ENCODE measurements at regions not wholly inside any gene's neighbourhood (a gene's known extent, or its start where the extent isn't known, plus 50 kb on each side); places are given as distances from the start of the nearest gene placed in this dataset.

DNA sequence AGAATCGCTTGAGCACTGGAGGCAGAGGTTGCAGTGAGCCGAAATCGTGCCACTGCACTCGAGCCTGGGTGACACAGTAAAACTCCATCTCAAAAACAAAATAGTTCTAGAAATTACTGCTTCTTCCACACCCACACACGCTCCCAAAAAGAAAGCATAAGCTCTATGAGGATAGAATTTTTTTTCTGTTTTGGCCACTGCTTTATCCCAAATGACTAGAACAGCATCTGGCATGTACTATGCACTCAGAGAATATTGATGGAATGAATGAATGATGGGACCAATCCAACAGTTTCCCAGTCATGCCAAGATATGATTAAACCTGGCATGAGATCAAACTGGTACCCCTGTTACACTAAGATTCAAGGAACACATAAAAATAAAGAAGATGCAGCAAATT, 455.4 kb upstream of the CHAC2 start:
- no peak overlapping the region for H3K9ac ChIP-seq (ENCODE audit: low read length in 5 of 5)
- no peaks in the 10 kb centered on the region for H3K9me3 ChIP-seq (ENCODE audit: control insufficient read depth in 5 of 5, low read length in 5 of 5)
- no peaks in the 10 kb centered on the region for H3K4me1 ChIP-seq (ENCODE audit: control insufficient read depth in 5 of 5, insufficient read depth in 5 of 5, low read length in 5 of 5)
- H3K36me3 ChIP-seq (ENCODE audit: control insufficient read depth in 5 of 5, insufficient read depth in 5 of 5, low read length in 5 of 5): no peaks in the 10 kb centered on the region
- no peak overlapping the region for H3K4me3 ChIP-seq (ENCODE audit: low read depth in 1 of 5, low read length in 5 of 5)
- H3K27ac ChIP-seq (ENCODE audit: low read depth, low read length): no peak overlapping the region
- no peaks in the 10 kb centered on the region for H3K27me3 ChIP-seq (ENCODE audit: control insufficient read depth in 5 of 5, insufficient read depth in 4 of 5, low read length in 5 of 5)

DNA sequence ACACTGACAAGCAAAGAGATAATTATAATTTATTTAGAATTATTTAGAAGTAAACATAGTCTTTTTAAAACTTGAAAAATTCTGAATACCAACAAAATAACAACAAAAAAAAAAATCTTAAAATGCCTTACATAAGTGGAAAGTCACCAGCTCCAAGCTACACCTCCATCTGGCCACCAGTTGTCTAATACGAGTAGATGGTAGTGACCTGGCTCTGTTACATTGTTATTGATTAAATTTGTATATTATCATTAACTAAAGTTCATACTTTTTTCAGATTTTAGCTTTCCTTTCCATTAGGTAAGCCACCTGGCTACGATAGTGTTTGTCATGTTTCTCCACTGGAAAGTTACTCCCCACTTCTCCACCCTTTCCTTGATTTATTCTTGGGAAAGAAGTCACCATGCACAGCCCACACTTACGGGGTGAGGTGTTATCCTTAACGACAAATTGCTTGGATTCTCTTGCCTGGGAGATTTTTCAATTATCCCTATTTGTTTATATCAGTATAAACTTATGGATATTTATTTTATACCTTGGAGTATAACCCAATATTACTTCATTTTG, 464.5 kb upstream of the CHAC2 start:
- Histone ChIP-seq H3K9me3 (ENCODE audit: control insufficient read depth in 5 of 5, low read length in 5 of 5) (no peaks in the 10 kb centered on the region), H3K4me3 (ENCODE audit: low read depth in 1 of 5, low read length in 5 of 5) (no peak overlapping the region), H3K36me3 (ENCODE audit: control insufficient read depth in 5 of 5, insufficient read depth in 5 of 5, low read length in 5 of 5) (no peaks in the 10 kb centered on the region), H3K27ac (ENCODE audit: low read depth, low read length) (no peak overlapping the region), H3K4me1 (ENCODE audit: control insufficient read depth in 5 of 5, insufficient read depth in 5 of 5, low read length in 5 of 5) (no peaks in the 10 kb centered on the region), H3K9ac (ENCODE audit: low read length in 5 of 5) (no peak overlapping the region), H3K27me3 (ENCODE audit: control insufficient read depth in 5 of 5, insufficient read depth in 4 of 5, low read length in 5 of 5) (no peaks in the 10 kb centered on the region)

DNA sequence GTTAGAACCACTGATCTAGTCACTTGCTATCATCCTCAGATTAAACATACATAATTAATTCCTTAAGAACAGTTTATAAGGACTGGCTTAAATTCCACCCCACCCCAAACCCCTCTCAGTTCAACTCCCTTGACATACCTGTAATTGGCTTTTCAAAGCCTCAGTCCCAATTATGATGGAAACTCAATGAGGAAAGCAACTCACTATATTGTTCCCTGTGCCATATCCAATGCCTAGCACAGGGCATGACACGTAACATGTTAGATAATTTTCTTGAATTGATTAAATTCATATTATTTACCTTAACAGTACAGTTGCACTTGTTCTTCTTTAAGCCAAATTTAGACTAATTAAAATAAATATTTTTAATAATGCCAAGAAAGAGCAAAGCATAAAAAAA, 465.1 kb upstream of the CHAC2 start:
- Histone ChIP-seq H3K9me3 (ENCODE audit: control insufficient read depth in 5 of 5, low read length in 5 of 5) (no peaks in the 10 kb centered on the region), H3K4me1 (ENCODE audit: control insufficient read depth in 5 of 5, insufficient read depth in 5 of 5, low read length in 5 of 5) (no peaks in the 10 kb centered on the region), H3K4me3 (ENCODE audit: low read depth in 1 of 5, low read length in 5 of 5) (no peak overlapping the region), H3K36me3 (ENCODE audit: control insufficient read depth in 5 of 5, insufficient read depth in 5 of 5, low read length in 5 of 5) (no peaks in the 10 kb centered on the region), H3K9ac (ENCODE audit: low read length in 5 of 5) (no peak overlapping the region), H3K27me3 (ENCODE audit: control insufficient read depth in 5 of 5, insufficient read depth in 4 of 5, low read length in 5 of 5) (no peaks in the 10 kb centered on the region), H3K27ac (ENCODE audit: low read depth, low read length) (no peak overlapping the region)

DNA sequence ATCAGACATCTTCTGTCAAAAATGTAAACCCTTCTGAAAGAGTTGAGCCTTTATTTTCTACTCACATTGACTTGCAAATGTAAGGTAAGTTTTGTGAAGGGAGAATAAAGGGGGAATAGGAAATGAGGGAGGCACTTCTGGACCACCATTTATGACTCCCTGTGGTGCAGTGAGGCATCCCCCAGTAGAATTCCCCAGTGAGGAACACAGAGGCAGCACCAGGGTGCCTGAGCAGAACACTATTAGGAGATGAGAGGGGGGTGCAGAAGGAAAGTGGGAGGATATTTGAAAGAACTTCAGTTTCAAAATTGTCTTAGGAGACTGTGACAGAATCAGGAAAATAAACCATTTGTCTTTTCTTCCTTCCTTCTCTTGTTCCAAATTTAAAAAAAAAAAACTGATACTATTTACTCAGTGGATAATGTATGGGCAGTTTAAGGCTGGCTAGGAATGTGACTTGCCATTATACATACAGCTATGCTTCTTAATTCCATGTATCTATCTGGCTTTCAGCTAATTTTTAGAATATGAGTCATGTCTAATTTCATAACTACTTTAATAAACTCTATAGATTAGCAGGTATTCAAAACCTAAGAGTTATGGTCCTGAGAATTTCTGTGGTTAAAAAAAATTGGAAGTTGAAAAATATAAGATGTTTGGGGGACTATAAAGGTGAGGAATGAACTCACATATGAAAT, 478.1 kb upstream of the CHAC2 start:
- H3K27me3 ChIP-seq (ENCODE audit: control insufficient read depth in 5 of 5, insufficient read depth in 4 of 5, low read length in 5 of 5): no peaks in the 10 kb centered on the region
- H3K4me3 ChIP-seq (ENCODE audit: low read depth in 1 of 5, low read length in 5 of 5): no peak overlapping the region
- no peak overlapping the region for H3K27ac ChIP-seq (ENCODE audit: low read depth, low read length)
- no peaks in the 10 kb centered on the region for H3K9me3 ChIP-seq (ENCODE audit: control insufficient read depth in 5 of 5, low read length in 5 of 5)
- H3K9ac ChIP-seq (ENCODE audit: low read length in 5 of 5): no peak overlapping the region
- H3K36me3 ChIP-seq (ENCODE audit: control insufficient read depth in 5 of 5, insufficient read depth in 5 of 5, low read length in 5 of 5): no peaks in the 10 kb centered on the region
- H3K4me1 ChIP-seq (ENCODE audit: control insufficient read depth in 5 of 5, insufficient read depth in 5 of 5, low read length in 5 of 5): no peaks in the 10 kb centered on the region

DNA sequence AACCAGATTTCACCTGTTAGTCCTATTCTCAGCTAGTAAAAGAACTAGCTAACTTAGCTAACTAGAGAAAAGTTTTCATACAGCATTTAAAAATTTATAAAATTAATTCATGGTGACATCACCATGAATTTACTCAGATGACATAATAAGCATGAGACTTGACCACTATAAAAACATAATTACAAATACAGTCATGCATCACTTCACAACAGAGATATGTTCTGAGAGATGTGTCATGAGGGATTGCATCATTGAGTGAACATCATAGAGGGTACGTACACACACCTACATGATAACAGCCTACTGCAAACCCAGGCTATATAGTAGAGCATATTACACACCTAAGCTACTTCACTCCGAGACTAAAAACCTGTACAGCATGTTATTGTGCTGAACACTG, 481.3 kb upstream of the CHAC2 start:
- Histone ChIP-seq H3K27me3 (ENCODE audit: control insufficient read depth in 5 of 5, insufficient read depth in 4 of 5, low read length in 5 of 5) (no peaks in the 10 kb centered on the region), H3K9ac (ENCODE audit: low read length in 5 of 5) (no peak overlapping the region), H3K36me3 (ENCODE audit: control insufficient read depth in 5 of 5, insufficient read depth in 5 of 5, low read length in 5 of 5) (no peaks in the 10 kb centered on the region), H3K9me3 (ENCODE audit: control insufficient read depth in 5 of 5, low read length in 5 of 5) (no peaks in the 10 kb centered on the region), H3K4me3 (ENCODE audit: low read depth in 1 of 5, low read length in 5 of 5) (no peak overlapping the region), H3K27ac (ENCODE audit: low read depth, low read length) (no peak overlapping the region), H3K4me1 (ENCODE audit: control insufficient read depth in 5 of 5, insufficient read depth in 5 of 5, low read length in 5 of 5) (no peaks in the 10 kb centered on the region)

DNA sequence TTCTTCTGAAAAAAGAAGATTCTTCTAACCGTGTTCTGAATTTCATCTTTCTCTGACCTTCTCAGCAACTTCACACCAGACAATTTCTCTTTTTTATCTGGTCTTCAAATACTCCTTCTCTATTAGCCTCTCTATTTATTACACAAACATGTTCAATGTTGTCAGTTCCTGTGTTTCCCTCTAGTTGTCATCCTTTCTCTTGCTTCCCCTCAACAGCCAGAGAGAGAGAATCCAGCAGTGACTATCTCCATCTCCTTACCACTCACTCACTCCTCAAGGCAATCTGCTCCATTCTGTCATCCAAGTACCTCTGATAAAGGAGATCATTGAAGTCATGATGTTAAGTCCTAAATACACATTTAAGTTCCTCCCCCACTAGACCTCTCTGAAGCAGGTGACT, 491.9 kb upstream of the CHAC2 start:
- Histone ChIP-seq H3K9ac (ENCODE audit: low read length in 5 of 5) (no peak overlapping the region), H3K4me1 (ENCODE audit: control insufficient read depth in 5 of 5, insufficient read depth in 5 of 5, low read length in 5 of 5) (no peaks in the 10 kb centered on the region)

DNA sequence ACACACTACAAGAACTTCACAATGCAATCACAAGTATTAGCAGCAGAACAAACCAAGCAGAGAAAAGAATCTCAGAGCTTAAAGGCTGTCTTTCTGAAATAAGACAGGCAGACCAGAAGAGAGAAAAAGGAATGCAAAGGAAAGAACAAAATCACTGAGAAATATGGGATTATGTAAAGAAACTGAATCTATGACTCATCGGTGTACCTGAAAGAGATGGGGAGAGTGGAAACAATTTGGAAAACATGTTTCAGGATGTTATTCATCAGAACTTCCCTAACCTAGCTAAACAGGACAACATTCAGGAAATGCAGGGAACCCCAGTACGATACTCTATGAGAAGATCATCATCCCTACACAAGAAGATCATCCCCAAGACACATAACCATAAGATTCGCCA, 499.0 kb upstream of the CHAC2 start:
- no peak overlapping the region for H3K27ac ChIP-seq (ENCODE audit: low read depth, low read length)
- H3K4me3 ChIP-seq (ENCODE audit: low read depth in 1 of 5, low read length in 5 of 5): no peak overlapping the region
- H3K9ac ChIP-seq (ENCODE audit: low read length in 5 of 5): no peak overlapping the region
- no peaks in the 10 kb centered on the region for H3K4me1 ChIP-seq (ENCODE audit: control insufficient read depth in 5 of 5, insufficient read depth in 5 of 5, low read length in 5 of 5)
- no peaks in the 10 kb centered on the region for H3K27me3 ChIP-seq (ENCODE audit: control insufficient read depth in 5 of 5, insufficient read depth in 4 of 5, low read length in 5 of 5)
- H3K9me3 ChIP-seq (ENCODE audit: control insufficient read depth in 5 of 5, low read length in 5 of 5): no peaks in the 10 kb centered on the region
- no peaks in the 10 kb centered on the region for H3K36me3 ChIP-seq (ENCODE audit: control insufficient read depth in 5 of 5, insufficient read depth in 5 of 5, low read length in 5 of 5)

More for the DNA sequence above, 491.9 kb upstream of the CHAC2 start:
- Histone ChIP-seq H3K9me3 (ENCODE audit: control insufficient read depth in 5 of 5, low read length in 5 of 5) (no peaks in the 10 kb centered on the region), H3K4me3 (ENCODE audit: low read depth in 1 of 5, low read length in 5 of 5) (no peak overlapping the region), H3K27ac (ENCODE audit: low read depth, low read length) (no peak overlapping the region), H3K27me3 (ENCODE audit: control insufficient read depth in 5 of 5, insufficient read depth in 4 of 5, low read length in 5 of 5) (no peaks in the 10 kb centered on the region), H3K36me3 (ENCODE audit: control insufficient read depth in 5 of 5, insufficient read depth in 5 of 5, low read length in 5 of 5) (no peaks in the 10 kb centered on the region)

DNA sequence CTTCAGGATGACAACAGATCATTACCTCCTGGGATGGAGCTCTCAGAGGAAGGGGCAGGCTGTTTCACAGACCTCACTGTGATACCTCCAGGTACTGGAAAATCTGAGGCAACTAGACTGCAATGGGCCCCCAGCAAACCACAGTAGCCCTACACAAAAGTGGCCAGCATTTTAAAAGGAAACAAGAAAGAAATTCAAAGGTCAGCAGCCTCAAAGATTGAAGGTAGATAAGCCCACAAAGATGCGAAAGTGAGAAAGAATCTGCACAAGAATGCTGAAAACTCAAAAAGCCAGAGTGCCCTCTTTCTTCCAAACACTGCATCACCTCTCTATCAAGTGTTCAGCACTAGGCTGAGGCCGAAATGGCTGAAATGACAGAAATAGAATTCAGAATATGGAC, 499.5 kb upstream of the CHAC2 start:
- H3K4me3 ChIP-seq (ENCODE audit: low read depth in 1 of 5, low read length in 5 of 5): no peak overlapping the region
- H3K9me3 ChIP-seq (ENCODE audit: control insufficient read depth in 5 of 5, low read length in 5 of 5): no peaks in the 10 kb centered on the region
- H3K36me3 ChIP-seq (ENCODE audit: control insufficient read depth in 5 of 5, insufficient read depth in 5 of 5, low read length in 5 of 5): no peaks in the 10 kb centered on the region
- H3K27ac ChIP-seq (ENCODE audit: low read depth, low read length): no peak overlapping the region
- no peaks in the 10 kb centered on the region for H3K4me1 ChIP-seq (ENCODE audit: control insufficient read depth in 5 of 5, insufficient read depth in 5 of 5, low read length in 5 of 5)
- no peaks in the 10 kb centered on the region for H3K27me3 ChIP-seq (ENCODE audit: control insufficient read depth in 5 of 5, insufficient read depth in 4 of 5, low read length in 5 of 5)
- H3K9ac ChIP-seq (ENCODE audit: low read length in 5 of 5): no peak overlapping the region

DNA sequence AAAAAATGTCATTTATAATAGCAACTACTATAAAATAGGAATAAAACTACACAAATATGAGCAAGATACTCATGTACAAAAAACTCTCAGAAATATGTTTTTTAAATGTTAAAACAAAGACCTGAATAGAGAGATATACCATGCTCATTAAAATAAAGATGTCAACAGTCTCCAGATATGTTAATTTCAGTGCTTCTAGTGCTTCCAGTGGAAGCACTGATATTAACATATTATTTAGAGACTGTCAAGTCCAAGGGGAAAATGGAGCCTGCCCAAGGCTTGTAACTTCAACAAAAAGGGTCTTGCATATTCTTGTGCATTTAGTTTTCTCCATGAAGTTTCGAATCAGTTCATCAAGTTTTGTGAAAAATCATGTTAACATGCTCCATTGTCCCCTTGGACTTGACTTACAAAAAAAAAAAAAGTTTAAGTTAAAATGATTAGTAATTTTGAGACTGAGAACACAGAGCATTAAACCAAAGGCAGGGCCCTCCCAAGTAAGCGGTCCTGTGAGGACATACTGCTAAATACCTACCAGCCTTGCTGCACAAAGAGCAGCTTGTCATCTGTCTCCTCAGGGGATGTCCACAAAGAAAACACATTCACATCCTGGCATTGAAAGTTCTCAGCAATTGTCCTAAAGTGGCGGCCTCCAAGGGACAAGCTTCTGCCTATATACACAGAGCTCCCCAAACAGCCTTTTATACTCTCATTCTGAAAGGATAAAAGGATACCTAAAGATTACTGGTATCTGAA, 501.9 kb upstream of the CHAC2 start:
- Histone ChIP-seq H3K27me3 (ENCODE audit: control insufficient read depth in 5 of 5, insufficient read depth in 4 of 5, low read length in 5 of 5) (no peaks in the 10 kb centered on the region), H3K36me3 (ENCODE audit: control insufficient read depth in 5 of 5, insufficient read depth in 5 of 5, low read length in 5 of 5) (no peaks in the 10 kb centered on the region), H3K4me1 (ENCODE audit: control insufficient read depth in 5 of 5, insufficient read depth in 5 of 5, low read length in 5 of 5) (no peaks in the 10 kb centered on the region), H3K9me3 (ENCODE audit: control insufficient read depth in 5 of 5, low read length in 5 of 5) (no peaks in the 10 kb centered on the region), H3K4me3 (ENCODE audit: low read depth in 1 of 5, low read length in 5 of 5) (no peak overlapping the region), H3K27ac (ENCODE audit: low read depth, low read length) (no peak overlapping the region), H3K9ac (ENCODE audit: low read length in 5 of 5) (no peak overlapping the region)

DNA sequence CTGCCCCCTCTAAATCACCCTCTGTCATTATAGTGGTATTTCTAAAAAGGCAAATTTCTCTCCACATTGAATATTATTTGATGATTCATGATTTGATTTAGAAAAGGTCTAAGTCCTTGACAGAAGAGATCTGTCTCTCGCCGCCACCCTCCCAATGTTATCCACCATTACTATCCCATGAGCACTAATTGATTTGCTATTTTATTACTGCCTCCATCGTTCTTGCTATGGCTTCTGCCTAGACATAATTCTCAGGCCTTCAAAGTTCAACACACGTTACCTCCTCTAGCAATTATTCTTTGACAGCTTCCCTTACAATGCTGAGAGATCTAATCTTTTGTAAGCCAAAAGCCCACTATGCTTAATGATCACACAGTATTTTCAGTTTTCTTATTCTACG, 507.0 kb upstream of the CHAC2 start:
- Histone ChIP-seq H3K36me3 (ENCODE audit: control insufficient read depth in 5 of 5, insufficient read depth in 5 of 5, low read length in 5 of 5) (no peaks in the 10 kb centered on the region), H3K4me3 (ENCODE audit: low read depth in 1 of 5, low read length in 5 of 5) (no peak overlapping the region), H3K9me3 (ENCODE audit: control insufficient read depth in 5 of 5, low read length in 5 of 5) (peaks cover 0 to 3% (median 0%) of the 10 kb centered on the region in 5 donors), H3K9ac (ENCODE audit: low read length in 5 of 5) (no peak overlapping the region), H3K27ac (ENCODE audit: low read depth, low read length) (no peak overlapping the region), H3K27me3 (ENCODE audit: control insufficient read depth in 5 of 5, insufficient read depth in 4 of 5, low read length in 5 of 5) (no peaks in the 10 kb centered on the region), H3K4me1 (ENCODE audit: control insufficient read depth in 5 of 5, insufficient read depth in 5 of 5, low read length in 5 of 5) (no peaks in the 10 kb centered on the region)

Data from subcutaneous abdominal adipose tissue (tissue), 5 donors.